Neural cell (in vitro differentiated cells): ENCODE measurements at regions not wholly inside any gene's neighbourhood (a gene's known extent, or its start where the extent isn't known, plus 50 kb on each side); places are given as distances from the start of the nearest gene placed in this dataset.

ENCODE experiments used
- EP300 ChIP-seq: fragments of 450-650 bp; conservative IDR thresholded peaks from 2 replicates; pipeline ENCODE4 v1.6.1; 2014; ENCODE audit warnings: antibody characterized with exemption, mild to moderate bottlenecking, moderate library complexity; ENCODE audit not compliant: poor library complexity, severe bottlenecking
- TF ChIP-seq, protein P1 (sequence below): fragments of 450-650 bp; IDR thresholded peaks from 2 replicates; pipeline ENCODE4 v1.5.1; 2014; ENCODE audit warnings: antibody characterized with exemption, mild to moderate bottlenecking, moderate library complexity; ENCODE audit not compliant: poor library complexity, severe bottlenecking

- TF ChIP-seq, protein P1, sequence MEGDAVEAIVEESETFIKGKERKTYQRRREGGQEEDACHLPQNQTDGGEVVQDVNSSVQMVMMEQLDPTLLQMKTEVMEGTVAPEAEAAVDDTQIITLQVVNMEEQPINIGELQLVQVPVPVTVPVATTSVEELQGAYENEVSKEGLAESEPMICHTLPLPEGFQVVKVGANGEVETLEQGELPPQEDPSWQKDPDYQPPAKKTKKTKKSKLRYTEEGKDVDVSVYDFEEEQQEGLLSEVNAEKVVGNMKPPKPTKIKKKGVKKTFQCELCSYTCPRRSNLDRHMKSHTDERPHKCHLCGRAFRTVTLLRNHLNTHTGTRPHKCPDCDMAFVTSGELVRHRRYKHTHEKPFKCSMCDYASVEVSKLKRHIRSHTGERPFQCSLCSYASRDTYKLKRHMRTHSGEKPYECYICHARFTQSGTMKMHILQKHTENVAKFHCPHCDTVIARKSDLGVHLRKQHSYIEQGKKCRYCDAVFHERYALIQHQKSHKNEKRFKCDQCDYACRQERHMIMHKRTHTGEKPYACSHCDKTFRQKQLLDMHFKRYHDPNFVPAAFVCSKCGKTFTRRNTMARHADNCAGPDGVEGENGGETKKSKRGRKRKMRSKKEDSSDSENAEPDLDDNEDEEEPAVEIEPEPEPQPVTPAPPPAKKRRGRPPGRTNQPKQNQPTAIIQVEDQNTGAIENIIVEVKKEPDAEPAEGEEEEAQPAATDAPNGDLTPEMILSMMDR: no peak
- no peak for TF ChIP-seq EP300
These were observed 67.6 kb upstream of the C3orf49 start for GRCh38 chr3:63751459-63751858.
